Stimulated activated CD4-positive, alpha-beta T cell treated with anti-CD3 and anti-CD28 coated beads, Interleukin-15, amount 100 ng/mL, for 24 hours (primary cell): ENCODE measurements at regions not wholly inside any gene's neighbourhood (a gene's known extent, or its start where the extent isn't known, plus 50 kb on each side); places are given as distances from the start of the nearest gene placed in this dataset.
"Not testable (repeated sequence)": the region's sequence is repeated elsewhere in the genome, so short reads cannot be mapped to it uniquely, and the experiment has no call there.

Experiments
- DNase-seq: peaks from one replicate; pipeline ENCODE4 v3.0.0-alpha.2; 2020

DNA sequence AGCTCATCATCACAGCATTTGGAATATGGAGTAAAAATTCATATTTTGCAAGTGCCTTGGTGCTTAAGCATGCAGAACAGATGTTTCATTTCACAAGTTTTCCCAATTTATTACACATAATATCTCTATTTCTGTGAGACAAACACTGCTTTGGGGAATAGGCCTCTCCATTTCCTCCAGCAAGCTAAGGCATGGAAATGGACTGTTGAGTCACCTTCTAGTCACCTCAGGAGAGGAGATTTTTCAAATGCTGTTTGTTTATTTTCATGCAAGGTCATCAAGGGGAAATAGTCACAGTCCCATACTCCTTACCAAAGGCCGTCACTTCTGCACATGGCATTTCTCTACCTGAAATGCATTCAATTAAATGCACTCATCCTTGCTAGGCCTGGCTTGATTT, 57.4 kb upstream of the NUTM2D start:
- not testable (repeated sequence) for DNase-seq

DNA sequence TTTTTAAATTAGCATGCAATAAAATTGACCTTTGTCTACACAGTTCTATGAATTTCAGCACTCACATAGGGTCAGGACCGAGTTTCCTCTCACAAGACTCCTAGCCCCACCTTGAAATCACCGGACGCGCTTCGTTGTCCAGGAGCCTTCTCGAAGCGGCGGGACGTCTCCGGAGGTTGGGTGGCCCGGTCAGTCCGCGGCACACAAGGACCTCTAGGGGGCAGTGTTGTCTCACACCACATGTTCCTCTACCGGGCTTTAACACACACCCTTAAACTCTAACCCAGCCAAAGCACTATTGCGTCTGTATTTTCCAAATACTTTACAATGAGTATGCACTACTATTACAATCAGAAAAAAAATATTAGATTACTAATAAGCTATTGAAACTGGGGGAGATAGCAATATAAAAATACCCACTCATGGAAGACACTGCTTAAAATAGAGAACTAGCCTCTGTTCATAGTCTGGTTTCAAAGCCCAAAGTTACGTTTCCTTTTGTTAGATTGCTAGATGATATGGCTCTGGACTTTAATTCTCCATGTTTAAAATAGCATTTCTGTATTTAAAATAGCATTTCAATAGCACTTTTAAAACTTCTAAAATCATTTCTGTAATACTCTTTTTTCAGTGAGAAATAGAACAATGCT, 56.0 kb upstream of the NUTM2D start:
- peak; percentile 51 for DNase-seq

DNA sequence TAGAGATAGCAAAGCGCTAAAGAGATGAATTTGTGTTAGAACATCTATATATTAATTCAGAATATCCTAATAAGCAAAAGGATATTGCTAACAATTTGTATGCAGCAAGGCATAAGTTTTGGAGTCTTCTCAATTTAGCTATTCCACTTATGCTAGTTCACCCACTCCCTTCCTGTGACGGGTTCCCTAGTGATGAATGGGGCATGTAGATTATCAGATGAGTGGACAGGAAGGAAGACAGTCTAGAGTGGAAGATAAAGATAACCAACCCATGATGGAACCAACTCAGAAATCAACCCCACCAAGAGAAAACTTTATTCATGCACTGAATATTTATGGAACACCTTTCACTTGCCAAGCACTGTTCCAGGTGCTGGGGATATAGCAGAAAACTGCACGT, 55.4 kb upstream of the NUTM2D start:
- DNase-seq: not testable (repeated sequence)

DNA sequence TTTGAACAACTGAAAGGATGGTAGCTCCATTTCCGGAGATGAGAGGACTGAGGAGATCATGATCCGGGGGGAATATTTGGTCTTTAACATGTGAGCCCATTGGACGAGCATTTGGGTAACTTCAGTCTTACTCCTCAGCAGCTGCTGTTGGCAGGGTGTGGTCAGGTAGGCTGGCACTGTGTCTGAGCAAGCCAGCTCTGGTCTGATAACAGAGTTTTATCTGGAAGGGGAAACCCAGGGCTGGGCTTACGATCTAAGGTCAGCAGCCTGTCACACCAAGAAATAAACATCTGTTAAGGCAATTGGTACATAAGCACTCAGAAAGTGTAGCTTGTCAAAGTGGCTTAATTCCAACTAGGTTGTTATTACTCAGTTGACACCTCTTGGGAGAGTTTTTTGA, 53.8 kb upstream of the NUTM2D start:
- not testable (repeated sequence) for DNase-seq

DNA sequence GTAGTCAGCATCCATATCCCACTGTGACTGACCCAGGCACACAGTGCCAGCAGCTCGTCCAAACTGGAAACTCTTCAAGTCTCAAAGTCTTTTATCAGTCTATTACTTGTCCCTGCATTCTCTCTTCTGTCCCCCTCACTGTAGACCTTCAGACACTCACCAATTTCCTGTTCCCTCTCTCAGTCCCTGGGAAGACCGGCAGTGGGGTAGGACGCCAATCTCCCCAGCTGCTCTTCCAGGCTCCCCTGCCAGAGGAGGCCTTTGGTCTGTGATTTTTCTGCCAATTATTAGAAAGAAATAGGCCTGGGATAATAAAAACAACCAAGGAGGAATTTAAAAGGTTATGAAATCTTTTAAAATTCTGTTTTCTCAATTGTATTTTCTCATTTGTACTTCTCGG, 50.9 kb upstream of the NUTM2D start:
- DNase-seq: not testable (repeated sequence)
